ENCODE measurements at regions not wholly inside any gene's neighbourhood (a gene's known extent, or its start where the extent isn't known, plus 50 kb on each side); places are given as distances from the start of the nearest gene placed in this dataset.

DNA sequence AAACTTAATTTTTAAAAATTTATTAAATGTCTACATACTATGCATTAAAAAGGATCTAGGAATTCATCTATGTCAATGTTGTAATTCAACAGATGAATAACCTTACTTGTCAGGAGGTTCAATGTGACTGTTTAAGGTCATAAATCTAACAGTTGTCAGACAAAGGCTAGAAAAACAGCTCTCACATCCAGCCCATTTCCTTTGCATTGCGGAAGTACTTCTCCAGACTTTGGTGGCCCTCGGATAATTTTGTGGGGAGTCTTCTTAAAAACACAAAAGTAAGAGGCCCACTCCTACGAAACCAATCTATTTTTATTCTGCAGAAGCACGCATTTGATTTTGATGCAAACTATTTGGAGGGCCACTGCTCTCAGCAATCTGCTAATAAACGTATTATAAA is 122.6 kb upstream of the CHRM3 start:
- DNase-seq = no peak

DNA sequence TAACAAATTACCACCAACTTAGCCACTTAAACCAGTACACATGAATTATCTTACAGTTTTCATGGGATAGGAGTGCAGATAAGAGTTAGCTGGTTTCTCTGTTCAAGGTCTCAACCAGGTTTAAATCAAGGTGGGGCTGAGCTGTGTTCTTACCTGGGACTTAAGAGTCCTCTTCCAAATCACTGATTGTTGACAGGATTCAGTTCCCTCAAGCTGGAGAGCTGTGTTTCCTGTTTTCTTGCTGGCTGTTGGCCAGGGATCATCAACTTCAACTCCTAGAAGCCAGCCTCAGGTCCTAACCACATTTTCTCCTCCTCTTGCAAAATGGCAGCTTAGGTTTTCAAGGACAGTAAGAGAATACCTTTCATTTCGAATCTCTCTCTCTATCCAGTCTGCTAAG is 123.8 kb upstream of the CHRM3 start:
- no peak for DNase-seq

DNA sequence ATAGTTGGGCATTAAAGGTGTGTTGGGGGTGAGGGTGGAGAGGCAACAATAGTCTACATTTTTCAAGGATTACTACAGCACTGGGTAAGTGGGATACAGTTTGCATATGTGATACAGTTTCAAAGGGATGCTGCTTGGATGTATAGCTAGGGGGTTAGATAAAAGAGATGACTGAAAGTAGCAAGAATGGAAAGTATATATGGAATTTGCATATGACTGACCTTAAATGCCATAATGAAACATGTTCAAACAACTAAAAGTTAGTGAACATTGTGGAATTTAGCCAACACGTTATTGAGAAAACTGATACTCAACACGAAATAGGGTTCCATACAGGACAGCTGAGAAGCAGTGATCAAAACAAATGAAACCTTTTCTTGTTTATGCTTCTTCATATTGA is 124.8 kb upstream of the CHRM3 start:
- DNase-seq = no peak

DNA sequence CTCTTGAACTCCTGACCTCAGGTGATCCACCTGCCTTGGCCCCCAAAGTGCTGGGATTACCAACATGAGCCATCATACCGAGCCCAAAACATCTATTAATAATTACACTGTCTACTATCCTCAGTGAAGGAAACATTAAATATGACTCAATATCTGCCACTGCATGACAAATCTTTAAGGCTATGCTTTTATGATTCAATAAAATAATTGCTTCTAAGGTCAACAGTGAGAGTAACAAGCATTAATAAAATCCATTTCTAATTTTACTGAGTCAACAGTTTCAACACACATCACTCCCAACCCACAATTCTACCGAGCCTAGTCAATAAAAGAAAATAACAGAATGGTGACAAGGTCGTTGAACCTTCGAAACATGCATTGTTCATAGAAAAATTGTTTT is 125.5 kb upstream of the CHRM3 start:
- no peak for DNase-seq

DNA sequence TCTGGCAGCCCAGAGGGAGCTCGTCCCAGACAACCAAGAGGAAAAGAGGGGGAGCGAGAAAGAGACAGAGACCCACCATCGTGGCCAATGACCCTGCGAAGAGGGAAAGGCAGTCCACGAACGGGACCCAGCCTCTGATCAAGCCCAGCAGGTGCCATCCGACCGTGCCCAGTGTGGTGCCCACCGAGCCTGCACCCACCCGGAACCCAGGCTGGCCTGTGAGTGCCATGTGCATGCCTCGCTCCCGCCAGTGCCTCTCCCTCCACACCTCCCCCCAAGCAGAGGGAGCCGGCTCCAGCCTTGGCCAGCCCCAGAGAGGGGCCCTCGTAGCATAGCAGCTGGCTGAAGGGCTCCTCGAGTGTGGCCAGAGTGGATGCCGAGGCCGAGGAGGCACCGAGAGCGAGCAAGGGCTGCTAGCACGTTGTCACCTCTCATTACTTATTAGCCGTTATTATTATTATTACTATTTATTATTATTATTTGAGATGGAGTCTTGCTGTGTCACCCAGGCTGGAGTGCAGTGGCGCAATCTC is 130.7 kb upstream of the CHRM3 start:
- no peak for DNase-seq

DNA sequence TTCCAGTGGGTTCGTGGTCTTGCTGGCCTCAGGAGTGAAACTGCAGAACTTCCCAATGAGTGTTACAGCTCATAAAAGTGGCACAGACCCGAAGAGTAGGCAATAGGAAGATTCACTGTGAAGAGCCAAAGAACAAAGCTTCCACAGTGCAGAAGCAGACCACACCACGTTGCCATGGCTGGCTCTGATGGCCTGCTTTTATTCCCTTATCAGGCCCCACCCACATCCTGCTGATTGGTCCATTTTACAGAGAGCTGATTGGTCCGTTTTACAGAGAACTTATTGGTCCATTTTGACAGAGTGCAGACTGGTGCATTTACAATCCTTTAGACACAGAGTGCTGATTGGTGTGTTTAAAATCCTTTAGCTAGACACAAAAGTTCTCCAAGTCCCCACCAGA is 131.4 kb upstream of the CHRM3 start:
- DNase-seq = no peak

DNA sequence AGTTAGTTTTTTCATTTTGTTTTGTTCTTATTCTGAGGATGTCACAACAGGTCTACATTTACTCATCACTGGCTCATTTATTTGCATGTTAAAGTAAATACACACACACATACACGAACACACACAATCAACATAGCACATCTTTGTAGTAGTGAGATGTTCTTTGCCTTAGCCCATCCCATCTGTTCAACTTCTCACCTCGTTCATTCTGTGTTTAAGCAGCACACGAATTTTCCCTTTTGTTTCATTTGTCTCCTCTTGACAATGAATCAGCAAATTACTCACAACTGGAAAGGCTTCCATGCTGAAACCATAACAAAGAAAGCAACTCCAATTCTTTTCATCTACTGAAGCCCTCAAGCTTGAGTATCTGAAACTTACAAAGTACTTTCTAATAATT is 133.3 kb upstream of the CHRM3 start:
- no peak for DNase-seq

DNA sequence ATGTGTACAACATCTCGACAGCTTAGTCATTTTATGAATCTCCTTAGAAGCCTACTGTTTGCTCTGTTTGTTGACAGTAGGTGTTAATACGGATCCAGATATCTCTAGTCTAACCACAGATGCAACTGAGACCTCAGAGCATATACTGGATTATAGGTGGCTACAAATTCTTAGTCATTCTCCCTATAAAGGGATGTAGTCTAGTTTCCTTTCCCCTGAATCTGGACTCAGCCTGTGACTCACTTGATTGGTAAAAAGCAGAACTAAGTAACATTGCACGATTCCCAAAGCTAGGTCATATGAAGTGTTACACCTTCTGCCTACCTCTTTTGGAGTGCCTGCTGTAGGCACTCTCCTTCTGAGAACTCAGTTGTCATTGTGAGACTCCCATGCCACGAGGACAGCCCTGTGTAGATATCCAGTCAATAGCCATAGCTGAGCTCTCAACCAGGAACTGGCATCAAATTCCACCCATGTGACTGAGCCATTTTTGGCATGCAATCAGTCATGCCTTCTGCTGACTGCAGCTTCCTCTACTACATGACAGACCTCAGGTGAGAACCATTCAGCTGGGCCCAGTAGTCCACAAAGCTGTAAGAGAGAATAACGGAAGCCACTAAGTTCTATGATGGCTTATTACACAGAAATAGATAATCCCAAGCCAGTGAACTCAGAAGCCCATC is 135.9 kb upstream of the CHRM3 start:
- DNase-seq = no peak

DNA sequence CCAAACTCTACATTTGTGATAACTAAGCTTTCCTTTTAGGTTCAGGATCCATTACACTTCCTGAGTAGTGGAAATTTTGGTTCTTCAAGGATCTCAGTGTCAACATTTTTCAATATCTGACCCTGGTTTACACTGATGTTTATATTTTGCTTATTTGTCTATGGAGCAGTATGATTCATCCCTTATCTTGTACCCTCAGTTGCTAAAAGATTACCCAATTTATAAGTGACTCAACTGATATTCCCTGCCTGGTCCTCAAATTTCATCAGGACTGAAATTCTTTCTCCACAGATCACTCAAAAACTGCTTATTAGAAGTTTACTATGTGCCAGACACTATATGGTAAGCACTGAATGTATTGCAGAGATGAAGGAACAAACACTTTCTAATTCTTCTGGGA is 139.1 kb upstream of the CHRM3 start:
- no peak for DNase-seq

DNA sequence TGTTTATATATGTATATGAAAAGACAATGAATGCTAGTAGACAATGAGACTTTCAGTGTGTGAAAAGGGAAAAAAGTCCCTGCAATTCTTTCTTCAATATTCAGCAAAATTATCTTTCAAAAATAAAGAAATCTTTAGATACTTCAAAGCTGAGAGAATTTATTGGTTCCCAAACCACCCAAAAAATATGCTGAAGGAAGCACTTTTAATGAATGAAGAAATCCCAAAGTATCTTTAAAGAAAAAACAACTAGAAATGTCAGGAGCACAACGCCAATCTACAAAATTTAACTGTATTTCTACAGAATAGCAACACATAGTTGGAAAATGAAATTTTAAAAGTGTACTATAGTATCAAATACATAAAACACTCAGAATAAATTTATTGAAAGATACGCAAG is 142.3 kb upstream of the CHRM3 start:
- no peak for DNase-seq

DNA sequence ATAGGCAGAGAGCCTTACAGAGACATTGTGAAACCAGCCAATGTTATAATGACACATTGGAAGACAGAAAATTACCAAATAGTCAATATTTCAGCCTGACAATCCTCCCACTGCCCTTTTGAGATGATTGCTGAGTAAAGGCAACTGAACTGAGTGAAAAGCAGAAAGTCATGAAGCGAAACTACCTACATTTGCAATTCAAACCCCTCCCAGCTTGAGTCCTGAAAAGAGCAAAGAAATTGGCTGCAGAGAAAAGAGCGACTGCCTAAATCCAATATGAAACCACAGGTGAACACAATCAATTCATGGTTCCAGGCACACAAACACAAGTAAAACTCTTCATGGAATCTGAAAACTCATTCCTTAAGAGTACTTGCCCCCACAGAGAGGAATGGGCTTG is 143.4 kb upstream of the CHRM3 start:
- no peak for DNase-seq

DNA sequence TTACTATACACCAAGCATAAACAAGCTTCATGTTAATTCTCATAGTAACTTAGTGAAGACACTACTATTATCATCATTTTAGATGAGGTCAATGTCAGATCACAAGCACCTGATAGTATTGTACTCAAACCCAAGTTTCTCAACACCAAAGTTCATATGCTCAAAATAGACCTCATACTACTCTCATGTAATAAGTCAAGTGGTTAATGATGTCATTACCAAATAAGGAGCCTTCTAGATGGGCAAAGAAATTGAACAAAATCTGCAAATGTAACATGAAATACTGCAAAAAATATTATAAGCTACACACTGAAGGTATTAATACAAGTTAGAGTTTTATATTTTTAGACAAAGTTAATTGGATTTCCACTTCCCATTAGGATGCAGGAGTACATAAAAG is 144.0 kb upstream of the CHRM3 start:
- DNase-seq = no peak

DNA sequence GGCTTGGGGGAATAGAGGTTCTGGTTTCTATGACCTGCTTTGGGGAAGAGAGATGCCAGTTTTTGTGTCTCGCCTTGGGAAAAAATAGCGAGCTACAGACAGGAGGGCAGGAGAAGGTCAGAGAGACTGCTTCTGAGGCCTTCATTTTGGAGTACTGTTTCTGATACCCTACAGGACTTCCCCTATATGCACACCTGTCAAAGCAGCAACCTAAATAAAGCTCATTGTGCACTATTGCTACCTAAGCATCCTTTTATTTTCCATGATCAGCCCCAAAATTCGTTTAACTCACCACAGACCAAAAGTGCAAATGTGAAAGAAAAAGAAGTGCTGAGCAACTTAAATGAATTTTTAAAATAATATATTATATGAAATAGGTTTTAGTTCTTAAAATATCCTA is 145.6 kb upstream of the CHRM3 start:
- no peak for DNase-seq

DNA sequence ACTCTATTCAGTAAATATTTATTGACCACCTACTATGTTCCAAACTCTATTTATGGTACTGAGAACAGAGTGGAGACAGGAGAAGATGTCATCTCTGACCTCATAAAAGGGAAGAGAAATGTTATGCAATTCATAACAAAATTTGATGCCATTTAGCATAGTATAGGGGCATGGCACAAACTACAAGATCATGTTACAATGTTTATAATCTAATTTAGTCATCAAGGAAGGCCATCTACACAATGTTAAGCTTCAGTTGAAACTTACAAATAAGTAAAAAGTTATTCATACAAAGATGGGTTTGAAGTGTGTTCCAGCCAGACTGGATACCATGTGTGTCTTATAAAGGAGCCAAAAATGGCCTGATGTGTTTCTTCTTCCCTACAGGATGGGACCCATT is 146.8 kb upstream of the CHRM3 start:
- no peak for DNase-seq

DNA sequence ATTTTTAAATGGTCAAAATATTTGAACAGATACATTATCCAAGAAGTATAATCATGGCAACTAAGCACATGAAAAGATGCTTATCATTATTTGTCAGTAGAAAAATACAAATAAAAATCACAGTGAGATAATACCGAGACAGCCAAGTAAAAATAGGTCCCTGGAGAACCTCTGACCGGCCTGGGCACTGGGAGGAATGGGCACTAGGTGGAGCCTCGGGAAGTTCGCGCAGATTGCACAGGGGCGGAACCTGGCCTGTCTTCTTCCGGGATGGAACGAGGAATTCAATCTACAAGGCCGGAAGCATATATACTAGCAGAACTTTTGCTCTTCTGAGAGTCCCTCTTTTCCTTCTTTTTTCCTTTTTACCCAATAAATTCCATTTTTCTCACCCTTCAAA is 148.5 kb upstream of the CHRM3 start:
- no peak for DNase-seq

DNA sequence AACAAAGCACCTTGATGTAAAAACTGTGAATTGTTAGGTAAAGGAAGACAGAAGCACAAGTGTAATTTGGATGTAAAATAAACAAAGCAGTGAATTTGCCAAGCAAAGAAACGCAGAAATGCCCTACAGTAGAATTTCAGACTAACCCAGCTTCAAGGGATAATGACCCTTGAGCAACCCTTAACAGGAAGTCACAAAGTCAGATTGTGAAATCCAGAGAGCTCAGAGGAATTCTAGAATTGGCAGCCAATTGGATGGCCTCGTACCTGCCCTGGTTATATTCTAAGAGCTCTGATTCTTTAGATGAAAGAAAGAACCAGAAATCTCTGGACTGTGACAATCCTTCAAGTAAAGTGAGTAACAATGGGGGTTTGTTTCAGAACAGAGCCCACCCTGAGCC is 152.7 kb upstream of the CHRM3 start:
- no peak for DNase-seq

DNA sequence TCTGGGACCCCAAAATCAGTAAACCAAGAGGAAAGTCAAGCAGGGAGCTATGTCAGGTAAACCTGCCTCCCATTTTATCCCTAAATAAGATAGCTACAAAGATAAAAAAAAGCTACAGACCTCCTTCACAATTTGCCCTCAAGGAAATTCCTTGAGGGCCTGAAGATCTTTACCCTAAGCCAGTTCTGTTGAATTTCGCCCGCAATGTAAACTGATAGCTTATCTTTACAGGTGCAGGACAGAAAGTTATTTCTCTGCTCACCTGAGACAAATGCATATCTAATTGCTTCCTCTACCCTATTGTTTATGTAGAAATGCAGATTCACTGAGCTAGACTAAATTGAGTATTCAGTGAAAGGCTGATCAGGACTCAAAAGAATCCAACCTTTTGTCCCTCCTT is 153.4 kb upstream of the CHRM3 start:
- no peak for DNase-seq

DNA sequence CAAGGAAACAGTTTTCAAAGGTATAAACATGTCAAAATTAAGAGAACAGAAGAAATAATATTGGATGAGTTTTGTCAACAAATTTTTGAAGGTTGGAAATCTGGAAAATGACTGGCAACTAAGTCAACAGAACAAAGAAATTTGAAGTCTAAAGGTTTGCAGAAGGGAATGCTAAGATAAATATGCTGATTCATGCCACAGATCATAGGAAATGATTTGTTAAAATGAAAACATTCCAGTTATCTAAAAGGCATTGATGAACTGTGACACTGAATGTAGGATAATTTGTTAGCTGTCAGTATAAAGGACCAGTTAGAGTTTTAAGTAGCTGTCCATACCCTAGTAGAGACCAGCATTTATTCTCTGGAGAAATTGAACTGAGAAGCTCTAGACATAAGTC is 157.9 kb upstream of the CHRM3 start:
- DNase-seq = no peak

DNA sequence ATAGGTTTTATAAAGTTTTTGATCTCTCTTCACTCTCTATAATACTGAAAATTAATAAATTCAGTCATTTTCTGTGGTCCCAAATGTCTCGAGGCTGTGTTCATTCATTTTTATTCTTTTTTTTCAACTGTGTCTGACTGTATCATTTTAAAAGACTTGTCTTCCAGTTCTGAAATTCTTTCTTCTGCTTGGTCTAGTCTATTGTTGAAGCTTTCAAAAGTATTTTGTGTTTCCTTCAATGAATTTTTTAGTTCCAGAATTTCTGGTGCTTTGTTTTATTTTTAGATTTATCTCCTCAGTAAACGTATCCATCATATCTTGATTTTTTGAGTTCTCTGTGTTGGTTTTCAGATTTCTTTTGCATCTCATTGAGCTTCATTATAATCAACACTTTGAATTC is 161.0 kb upstream of the CHRM3 start:
- no peak for DNase-seq

DNA sequence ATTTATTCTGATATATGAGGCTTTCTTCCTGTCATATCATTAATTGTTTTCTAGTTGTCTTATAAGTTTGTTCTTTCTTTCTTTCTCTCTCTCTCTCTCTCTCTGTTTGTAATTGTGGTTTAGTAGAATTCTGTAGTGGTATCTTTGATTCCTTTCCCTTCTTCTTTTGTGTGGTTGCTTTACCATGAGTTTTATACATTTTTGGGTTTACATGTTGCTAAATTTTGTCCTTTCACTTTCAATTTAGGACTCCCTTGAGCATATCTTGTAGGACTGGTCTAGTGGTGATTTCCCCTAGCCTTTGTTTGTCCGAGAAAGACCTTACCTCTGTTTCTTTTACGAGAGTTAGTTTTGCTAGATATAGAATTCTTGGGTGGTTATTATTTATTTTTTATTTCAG is 162.3 kb upstream of the CHRM3 start:
- DNase-seq = no peak

DNA sequence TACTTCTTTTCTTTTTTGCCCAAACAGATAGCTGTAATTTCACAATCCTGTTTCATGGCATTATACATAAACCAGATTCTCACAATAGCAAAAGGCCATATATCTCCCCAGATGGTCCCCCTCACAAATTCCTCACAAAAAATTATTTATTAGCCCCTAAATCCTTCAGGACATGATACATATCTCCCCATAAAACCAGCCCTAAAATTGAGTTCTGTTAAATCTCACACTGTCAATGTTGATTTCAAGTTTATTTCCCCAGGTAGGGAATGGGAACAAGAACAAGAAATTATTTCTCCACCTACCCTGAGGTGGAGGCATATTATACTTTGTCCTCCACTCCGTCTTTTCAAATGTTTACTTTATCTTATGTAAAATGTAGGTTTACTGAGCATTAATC is 163.4 kb upstream of the CHRM3 start:
- no peak for DNase-seq

DNA sequence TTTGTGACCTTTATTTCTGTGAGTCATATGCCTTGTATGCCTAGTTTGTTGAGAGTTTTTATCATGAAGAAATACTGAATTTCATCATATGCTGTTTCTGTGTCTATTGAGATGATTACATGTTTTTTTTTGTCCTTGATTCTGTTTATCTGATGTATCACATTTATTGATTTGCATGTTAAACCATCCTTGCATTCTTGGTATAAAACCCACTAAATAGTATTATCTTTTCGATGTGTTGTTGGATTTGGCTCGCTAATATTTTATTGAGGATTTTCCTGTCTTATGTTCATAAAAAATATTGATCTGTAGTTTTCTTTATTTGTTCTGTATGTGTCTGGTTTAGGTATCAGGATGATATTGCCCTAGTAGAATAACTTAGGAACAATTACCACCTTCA is 164.7 kb upstream of the CHRM3 start:
- DNase-seq = no peak

DNA sequence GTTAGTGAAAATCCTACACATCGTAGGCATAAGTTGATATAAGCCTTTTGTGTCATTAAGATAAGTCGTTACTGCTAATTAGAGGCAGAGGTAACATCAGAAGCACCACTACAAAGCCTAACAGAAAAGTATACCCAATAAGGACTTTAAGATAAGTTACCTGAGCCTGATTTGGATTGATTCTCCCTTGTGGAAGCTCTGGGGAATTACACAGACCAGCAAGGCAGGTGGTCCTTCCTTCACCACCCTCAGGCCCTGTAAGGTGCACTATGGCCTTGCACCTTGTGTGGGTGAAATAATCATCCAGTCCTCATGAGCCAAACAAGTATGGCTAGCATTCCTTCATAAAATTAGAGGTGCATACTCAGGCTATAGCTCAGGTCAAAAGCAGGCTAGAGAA is 166.7 kb upstream of the CHRM3 start:
- no peak for DNase-seq

DNA sequence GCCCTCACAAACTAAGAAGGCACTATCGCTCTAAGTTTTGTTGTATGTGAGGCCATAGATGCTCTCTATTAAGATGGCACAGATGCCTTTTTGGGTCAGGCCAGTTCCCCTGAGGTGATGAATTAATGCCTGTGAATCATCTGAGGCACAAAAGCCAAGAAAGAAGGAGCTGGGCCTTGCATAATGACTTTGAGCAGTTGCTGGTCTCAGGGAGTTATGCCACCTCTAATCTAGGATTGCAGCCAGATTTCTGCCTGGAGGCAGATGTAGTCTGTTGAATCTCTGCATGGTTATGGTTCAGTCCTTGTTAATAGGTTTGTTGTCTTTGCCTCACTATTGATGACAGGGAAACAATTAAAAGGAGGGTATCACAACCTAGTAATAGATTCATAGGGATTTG is 168.1 kb upstream of the CHRM3 start:
- DNase-seq = no peak

DNA sequence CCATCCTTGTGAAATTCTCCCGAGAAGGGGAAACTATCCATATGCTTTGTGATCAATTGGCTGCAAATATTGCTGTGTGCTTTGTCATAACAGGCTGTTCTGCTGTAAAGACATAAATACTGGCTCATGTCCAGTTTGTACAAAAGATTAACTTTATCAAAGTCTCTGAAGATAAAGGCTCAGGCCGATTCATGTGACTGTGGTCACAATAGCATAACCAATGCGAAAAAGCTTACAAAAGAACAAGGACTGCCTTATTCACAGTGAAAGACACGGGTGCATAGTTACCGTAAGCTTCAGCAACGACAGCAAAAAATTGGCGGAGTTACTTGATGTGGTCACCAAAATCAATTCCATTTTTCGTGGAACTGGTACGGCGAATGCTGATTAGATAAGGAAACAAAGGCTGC is 173.6 kb upstream of the CHRM3 start:
- DNase-seq = no peak

DNA sequence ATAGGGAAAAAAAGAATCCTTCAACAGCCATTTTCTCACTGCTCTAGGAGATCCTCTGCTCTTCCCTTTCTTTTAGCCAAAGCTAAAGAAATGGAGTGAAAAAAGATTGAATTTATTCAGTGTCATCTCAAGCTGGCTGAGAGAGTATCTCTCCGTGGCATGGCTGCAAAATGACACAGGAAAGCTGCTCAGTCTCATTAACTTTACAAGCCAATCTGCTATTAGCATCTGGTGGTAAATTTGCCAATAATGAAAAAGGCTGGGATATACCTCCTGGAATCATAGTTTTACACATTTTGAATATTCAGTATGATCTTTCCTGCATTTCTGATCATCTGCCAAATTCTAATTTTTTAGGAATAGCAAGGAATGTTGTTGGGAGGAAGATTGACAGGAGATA is 176.8 kb upstream of the CHRM3 start:
- no peak for DNase-seq

Data from NCI-H1694 treated with DMSO at 0.1 percent for 48 hours (cell line).